ENCODE measurements at regions not wholly inside any gene's neighbourhood (a gene's known extent, or its start where the extent isn't known, plus 50 kb on each side); places are given as distances from the start of the nearest gene placed in this dataset.

GRCh38 chr2:147758821-147759220 lies 86.0 kb upstream of the ACVR2A start:
- TF ChIP-seq, protein P1, sequence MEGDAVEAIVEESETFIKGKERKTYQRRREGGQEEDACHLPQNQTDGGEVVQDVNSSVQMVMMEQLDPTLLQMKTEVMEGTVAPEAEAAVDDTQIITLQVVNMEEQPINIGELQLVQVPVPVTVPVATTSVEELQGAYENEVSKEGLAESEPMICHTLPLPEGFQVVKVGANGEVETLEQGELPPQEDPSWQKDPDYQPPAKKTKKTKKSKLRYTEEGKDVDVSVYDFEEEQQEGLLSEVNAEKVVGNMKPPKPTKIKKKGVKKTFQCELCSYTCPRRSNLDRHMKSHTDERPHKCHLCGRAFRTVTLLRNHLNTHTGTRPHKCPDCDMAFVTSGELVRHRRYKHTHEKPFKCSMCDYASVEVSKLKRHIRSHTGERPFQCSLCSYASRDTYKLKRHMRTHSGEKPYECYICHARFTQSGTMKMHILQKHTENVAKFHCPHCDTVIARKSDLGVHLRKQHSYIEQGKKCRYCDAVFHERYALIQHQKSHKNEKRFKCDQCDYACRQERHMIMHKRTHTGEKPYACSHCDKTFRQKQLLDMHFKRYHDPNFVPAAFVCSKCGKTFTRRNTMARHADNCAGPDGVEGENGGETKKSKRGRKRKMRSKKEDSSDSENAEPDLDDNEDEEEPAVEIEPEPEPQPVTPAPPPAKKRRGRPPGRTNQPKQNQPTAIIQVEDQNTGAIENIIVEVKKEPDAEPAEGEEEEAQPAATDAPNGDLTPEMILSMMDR (IDR thresholded peaks at IDR 0.05), result no peak
- no peak for TF ChIP-seq POLR2A (IDR thresholded peaks at IDR 0.05)

Measured in uterus (tissue), 2 donors.